OCI-LY7 (cell line): ENCODE measurements at regions not wholly inside any gene's neighbourhood (a gene's known extent, or its start where the extent isn't known, plus 50 kb on each side); places are given as distances from the start of the nearest gene placed in this dataset.

ENCODE experiments used
- BruUV-seq: library from RNA; stranded (reverse); fragments of 400-500 nt; replicated peaks from 2 replicates; lab custom pipeline; 2021; lab: Mats Ljungman, UMichigan
- CTCF ChIA-PET: fragments of 300-600 bp; sonication (Branson Sonifier 250); formaldehyde crosslinking; loops from one replicate; lab custom pipeline; 2022; ENCODE audit warnings: antibody characterized with exemption; ENCODE audit not compliant: unreplicated experiment; lab: Charles Lee
- POLR2A ChIA-PET: fragments of 300-600 bp; sonication (Branson Sonifier 250); formaldehyde crosslinking; loops from one replicate; lab custom pipeline; 2022; ENCODE audit warnings: antibody characterized with exemption; lab: Charles Lee
- DNase-seq: peaks from one replicate; pipeline ENCODE4 v3.0.0-alpha.2; 2015; ENCODE audit warnings: low spot score
- H2AFZ ChIP-seq: fragments of 200-600 bp; sonication (generic), shearing (Covaris generic); 2 replicates; pipeline ENCODE4 v1.6.1; 2014; ENCODE audit warnings: mild to moderate bottlenecking, antibody characterized with exemption, low read length, moderate library complexity
- H3K27ac ChIP-seq: fragments of 200-600 bp; sonication (generic); 2 replicates; pipeline ENCODE4 v1.5.1; 2014; ENCODE audit warnings: mixed run types, low read depth, mild to moderate bottlenecking, moderate library complexity, low read length, inconsistent platforms; ENCODE audit not compliant: poor library complexity, severe bottlenecking
- H3K36me3 ChIP-seq: fragments of 200-600 bp; sonication (generic); 2 replicates; pipeline ENCODE4 v1.6.1; 2014; ENCODE audit warnings: mild to moderate bottlenecking, antibody characterized with exemption, low read length, moderate library complexity, mixed read lengths; ENCODE audit not compliant: insufficient read depth
- H3K4me1 ChIP-seq: fragments of 200-600 bp; sonication (generic); 2 replicates; pipeline ENCODE4 v1.5.1; 2014; ENCODE audit warnings: mild to moderate bottlenecking, low read length; ENCODE audit not compliant: insufficient read depth, poor library complexity, severe bottlenecking
- H3K4me2 ChIP-seq: fragments of 200-600 bp; sonication (generic); 2 replicates; pipeline ENCODE4 v1.6.1; 2014; ENCODE audit warnings: mild to moderate bottlenecking, low read length
- H3K4me3 ChIP-seq: fragments of 200-600 bp; sonication (generic); 2 replicates; pipeline ENCODE4 v1.5.1; 2014; ENCODE audit warnings: mild to moderate bottlenecking, low read depth, low read length; ENCODE audit not compliant: poor library complexity, severe bottlenecking
- H3K79me2 ChIP-seq: fragments of 200-600 bp; sonication (generic); 2 replicates; pipeline ENCODE4 v1.6.1; 2016; ENCODE audit warnings: low read depth, mild to moderate bottlenecking, low read length, moderate library complexity, mixed read lengths; ENCODE audit not compliant: insufficient read depth
- H3K9me2 ChIP-seq: fragments of 200-600 bp; sonication (generic); 2 replicates; pipeline ENCODE4 v1.6.1; 2016; ENCODE audit warnings: mild to moderate bottlenecking, low read length, mixed read lengths; ENCODE audit not compliant: insufficient read depth
- H3K9me3 ChIP-seq: fragments of 200-600 bp; sonication (generic); 2 replicates; pipeline ENCODE4 v1.6.1; 2014; ENCODE audit warnings: mild to moderate bottlenecking, mixed run types, low read length, mixed read lengths
- H4K20me1 ChIP-seq: fragments of 200-600 bp; sonication (generic); 2 replicates; pipeline ENCODE4 v1.6.1; 2014; ENCODE audit warnings: mild to moderate bottlenecking, antibody characterized with exemption, low read length, moderate library complexity, mixed read lengths; ENCODE audit not compliant: insufficient read depth
- CTCF ChIP-seq: fragments of 200-600 bp; sonication (generic); conservative IDR thresholded peaks from 2 replicates; pipeline ENCODE4 v1.5.1; 2014; ENCODE audit warnings: mild to moderate bottlenecking, antibody characterized with exemption, low read length, moderate library complexity, mixed read lengths
- EZH2phosphoT487 ChIP-seq: fragments of 200-600 bp; sonication (generic); IDR thresholded peaks from 2 replicates; pipeline ENCODE4 v1.6.1; 2018; ENCODE audit warnings: low read depth, borderline replicate concordance, mild to moderate bottlenecking, mixed run types, antibody characterized with exemption, low read length, moderate library complexity, mixed read lengths
- intact Hi-C: fragments of 100-400 bp; cut with micrococcal nuclease; formaldehyde crosslinking; loops from one replicate; pipeline ENCODE4 v1.10.0; 2022; ENCODE audit not compliant: unreplicated experiment

- H3K79me2 ChIP-seq = no peaks in the 10 kb centered on the region
- TF ChIP-seq EZH2phosphoT487 (no peak), CTCF (no peak)
- ChIA-PET CTCF (no interaction called here), POLR2A (interaction anchor here (1.0 kb wide), 1 partner anchor 22 kb away, joined by 3 read pairs; no protein-coding TSS in a partner anchor)
- H3K9me2 ChIP-seq = no peaks in the 10 kb centered on the region
- BruUV-seq = no TSS peak
- intact Hi-C loops = no loop called here
- no peaks in the 10 kb centered on the region for H3K9me3 ChIP-seq
- DNase-seq = no peak
- no peaks in the 10 kb centered on the region for H3K36me3 ChIP-seq
- no peak overlapping the region for H3K27ac ChIP-seq
- no peak overlapping the region for H3K4me3 ChIP-seq
- H3K4me1 ChIP-seq = no peaks in the 10 kb centered on the region
- no peak overlapping the region for H2AFZ ChIP-seq
- no peak overlapping the region for H3K4me2 ChIP-seq
- H4K20me1 ChIP-seq = no peaks in the 10 kb centered on the region
Observed at GRCh38 chr1:90175490-90176167, 180.7 kb downstream of the ZNF326 start.

GRCh38 chr1:90174246-90174645, 179.3 kb downstream of the ZNF326 start:
- ChIA-PET POLR2A (interaction anchor here (0.6 to 0.9 kb wide), 2 partner anchors 11 to 196 kb away, joined by 3 to 4 read pairs; no protein-coding TSS in a partner anchor), CTCF (no interaction called here)
- Histone ChIP-seq H4K20me1 (no peaks in the 10 kb centered on the region), H3K36me3 (no peaks in the 10 kb centered on the region), H3K79me2 (no peaks in the 10 kb centered on the region), H3K9me2 (no peaks in the 10 kb centered on the region), H3K4me3 (no peak overlapping the region), H3K4me1 (no peaks in the 10 kb centered on the region), H2AFZ (no peak overlapping the region), H3K4me2 (no peak overlapping the region), H3K9me3 (no peaks in the 10 kb centered on the region), H3K27ac (no peak overlapping the region)
- no peak for DNase-seq
- intact Hi-C loops = no loop called here
- no peak for TF ChIP-seq EZH2phosphoT487
- TF ChIP-seq CTCF = no peak
- BruUV-seq = no TSS peak

- intact Hi-C loops = no loop called here
Observed at GRCh38 chr1:90162216-90162615, 167.3 kb downstream of the ZNF326 start.

More at GRCh38 chr1:90162216-90162615, 167.3 kb downstream of the ZNF326 start:
- Histone ChIP-seq H3K4me3 (no peak overlapping the region), H3K9me2 (no peaks in the 10 kb centered on the region), H2AFZ (no peak overlapping the region), H3K27ac (no peak overlapping the region), H3K9me3 (no peaks in the 10 kb centered on the region), H3K4me2 (no peak overlapping the region), H3K79me2 (no peaks in the 10 kb centered on the region), H4K20me1 (no peaks in the 10 kb centered on the region), H3K4me1 (no peaks in the 10 kb centered on the region), H3K36me3 (no peaks in the 10 kb centered on the region)
- no peak for DNase-seq
- TF ChIP-seq CTCF (no peak), EZH2phosphoT487 (no peak)
- ChIA-PET POLR2A (interaction anchor here (0.6 kb wide), 1 partner anchor 64 kb away, joined by 3 read pairs; no protein-coding TSS in a partner anchor), CTCF (no interaction called here)
- no TSS peak for BruUV-seq
